SK-N-SH treated with all-trans-retinoic acid at 6 μM for 48 hours (cell line): ENCODE measurements at regions not wholly inside any gene's neighbourhood (a gene's known extent, or its start where the extent isn't known, plus 50 kb on each side); places are given as distances from the start of the nearest gene placed in this dataset.

Source experiments
- ATAC-seq: fragments of 200-7000 bp; cut with Tn5 transposase; 3 replicates; pipeline ENCODE4 v1.9.1; 2020; ENCODE audit warnings: mild to moderate bottlenecking, moderate library complexity
- ARNTL ChIP-seq: fragments of 450-650 bp; formaldehyde crosslinking; IDR thresholded peaks from 2 replicates; pipeline ENCODE4 v1.5.0; 2020; ENCODE audit warnings: low read depth, mild to moderate bottlenecking, moderate library complexity, borderline replicate concordance
- BACH2 ChIP-seq: fragments of 250-450 bp; sonication (Bioruptor Pico); IDR thresholded peaks from 2 replicates; pipeline ENCODE4 v1.9.0; 2021; ENCODE audit warnings: mild to moderate bottlenecking, borderline replicate concordance
- CSDC2 ChIP-seq: fragments of 250-450 bp; sonication (Bioruptor Pico); IDR thresholded peaks from 2 replicates; pipeline ENCODE4 v1.5.0; 2020; ENCODE audit warnings: mild to moderate bottlenecking, moderate library complexity
- ESRRG ChIP-seq: fragments of 250-450 bp; sonication (Bioruptor Pico); IDR thresholded peaks from 2 replicates; pipeline ENCODE4 v1.6.1; 2021; ENCODE audit warnings: mild to moderate bottlenecking
- GLIS3 ChIP-seq: fragments of 250-450 bp; sonication (Bioruptor Pico); IDR thresholded peaks from 2 replicates; pipeline ENCODE4 v1.5.0; 2020; ENCODE audit warnings: mild to moderate bottlenecking, moderate library complexity
- ISL1 ChIP-seq: fragments of 250-450 bp; sonication (Bioruptor Pico); IDR thresholded peaks from 2 replicates; pipeline ENCODE4 v2.1.2; 2022; ENCODE audit warnings: mild to moderate bottlenecking, moderate library complexity
- OSR1 ChIP-seq: fragments of 250-450 bp; sonication (Bioruptor Pico); IDR thresholded peaks from 2 replicates; pipeline ENCODE4 v1.8.0; 2022; ENCODE audit warnings: moderate library complexity, mild to moderate bottlenecking, inconsistent platforms
- PPARA ChIP-seq: fragments of 250-450 bp; sonication (Bioruptor Pico); IDR thresholded peaks from 2 replicates; pipeline ENCODE4 v1.5.0; 2020; ENCODE audit warnings: mild to moderate bottlenecking, borderline replicate concordance
- RARB ChIP-seq: fragments of 250-450 bp; sonication (Bioruptor Pico); IDR thresholded peaks from 2 replicates; pipeline ENCODE4 v1.8.0; 2021; ENCODE audit warnings: mild to moderate bottlenecking, moderate library complexity
- SNAI2 ChIP-seq: fragments of 250-450 bp; sonication (Bioruptor Pico); IDR thresholded peaks from 2 replicates; pipeline ENCODE4 v1.5.0; 2020; ENCODE audit warnings: mild to moderate bottlenecking, moderate library complexity
- ZC3H10 ChIP-seq: fragments of 250-450 bp; sonication (Bioruptor Pico); IDR thresholded peaks from 2 replicates; pipeline ENCODE4 v1.5.1; 2021; ENCODE audit warnings: mild to moderate bottlenecking, moderate library complexity
- ZFP3 ChIP-seq: fragments of 250-450 bp; sonication (Bioruptor Pico); IDR thresholded peaks from 2 replicates; pipeline ENCODE4 v1.5.0; 2020; ENCODE audit warnings: mild to moderate bottlenecking, moderate library complexity
- ZFP30 ChIP-seq: fragments of 450-650 bp; formaldehyde crosslinking; IDR thresholded peaks from 2 replicates; pipeline ENCODE4 v1.5.0; 2022; ENCODE audit warnings: mild to moderate bottlenecking, moderate library complexity
- ZNF70 ChIP-seq: fragments of 450-650 bp; formaldehyde crosslinking; IDR thresholded peaks from 2 replicates; pipeline ENCODE4 v1.5.0; 2020; ENCODE audit warnings: mild to moderate bottlenecking, moderate library complexity
- ZNF8 ChIP-seq: fragments of 450-650 bp; formaldehyde crosslinking; IDR thresholded peaks from 2 replicates; pipeline ENCODE4 v1.5.0; 2020; ENCODE audit warnings: mild to moderate bottlenecking, moderate library complexity
- TF ChIP-seq, protein P1 (sequence below): fragments of 250-450 bp; sonication (Bioruptor Pico); IDR thresholded peaks from 2 replicates; pipeline ENCODE4 v1.5.1; 2021; ENCODE audit warnings: mild to moderate bottlenecking, moderate library complexity
- TF ChIP-seq, protein P2 (sequence below): fragments of 250-450 bp; sonication (Bioruptor Pico); IDR thresholded peaks from 2 replicates; pipeline ENCODE4 v1.8.0; 2020; ENCODE audit warnings: mild to moderate bottlenecking, moderate library complexity, borderline replicate concordance
- TF ChIP-seq, protein P3 (sequence below): fragments of 250-450 bp; sonication (Bioruptor Pico); IDR thresholded peaks from 2 replicates; pipeline ENCODE4 v1.8.0; 2021; ENCODE audit warnings: low read depth, mild to moderate bottlenecking, moderate library complexity, borderline replicate concordance
- TF ChIP-seq, protein P4 (sequence below): fragments of 250-450 bp; sonication (Bioruptor Pico); IDR thresholded peaks from 2 replicates; pipeline ENCODE4 v1.5.1; 2020; ENCODE audit warnings: low read depth, mild to moderate bottlenecking, moderate library complexity
- TF ChIP-seq, protein P5 (sequence below): fragments of 250-450 bp; sonication (Bioruptor Pico); IDR thresholded peaks from 2 replicates; pipeline ENCODE4 v1.5.0; 2020; ENCODE audit warnings: mild to moderate bottlenecking, moderate library complexity

DNA sequence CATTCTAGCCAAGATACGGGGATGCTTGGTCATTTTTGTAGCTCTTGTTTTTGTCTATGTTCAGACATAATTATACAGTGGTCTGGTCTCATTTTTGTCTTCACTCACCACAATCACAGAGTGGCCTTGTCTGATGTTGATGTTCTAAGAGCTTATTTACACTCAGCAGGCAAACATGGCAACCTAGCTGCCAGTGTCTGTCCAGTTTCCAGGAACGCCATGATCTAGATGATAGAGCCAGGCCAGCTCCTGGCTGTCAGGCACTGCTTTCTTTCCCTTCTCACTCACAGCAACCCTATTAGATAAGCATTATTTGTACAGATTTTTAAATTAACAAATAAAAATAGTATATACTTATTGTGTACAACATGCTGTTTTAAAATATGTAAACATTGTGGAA, 98.6 kb upstream of the PHF14 start:
- TF ChIP-seq ZNF70, result no peak
- TF ChIP-seq PPARA (CRISPR knock-in tag), result no peak
- TF ChIP-seq GLIS3 (CRISPR knock-in tag), result no peak
- TF ChIP-seq, protein P1, sequence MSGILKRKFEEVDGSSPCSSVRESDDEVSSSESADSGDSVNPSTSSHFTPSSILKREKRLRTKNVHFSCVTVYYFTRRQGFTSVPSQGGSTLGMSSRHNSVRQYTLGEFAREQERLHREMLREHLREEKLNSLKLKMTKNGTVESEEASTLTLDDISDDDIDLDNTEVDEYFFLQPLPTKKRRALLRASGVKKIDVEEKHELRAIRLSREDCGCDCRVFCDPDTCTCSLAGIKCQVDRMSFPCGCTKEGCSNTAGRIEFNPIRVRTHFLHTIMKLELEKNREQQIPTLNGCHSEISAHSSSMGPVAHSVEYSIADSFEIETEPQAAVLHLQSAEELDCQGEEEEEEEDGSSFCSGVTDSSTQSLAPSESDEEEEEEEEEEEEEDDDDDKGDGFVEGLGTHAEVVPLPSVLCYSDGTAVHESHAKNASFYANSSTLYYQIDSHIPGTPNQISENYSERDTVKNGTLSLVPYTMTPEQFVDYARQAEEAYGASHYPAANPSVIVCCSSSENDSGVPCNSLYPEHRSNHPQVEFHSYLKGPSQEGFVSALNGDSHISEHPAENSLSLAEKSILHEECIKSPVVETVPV (CRISPR knock-in tag), result no peak
- TF ChIP-seq, protein P2, sequence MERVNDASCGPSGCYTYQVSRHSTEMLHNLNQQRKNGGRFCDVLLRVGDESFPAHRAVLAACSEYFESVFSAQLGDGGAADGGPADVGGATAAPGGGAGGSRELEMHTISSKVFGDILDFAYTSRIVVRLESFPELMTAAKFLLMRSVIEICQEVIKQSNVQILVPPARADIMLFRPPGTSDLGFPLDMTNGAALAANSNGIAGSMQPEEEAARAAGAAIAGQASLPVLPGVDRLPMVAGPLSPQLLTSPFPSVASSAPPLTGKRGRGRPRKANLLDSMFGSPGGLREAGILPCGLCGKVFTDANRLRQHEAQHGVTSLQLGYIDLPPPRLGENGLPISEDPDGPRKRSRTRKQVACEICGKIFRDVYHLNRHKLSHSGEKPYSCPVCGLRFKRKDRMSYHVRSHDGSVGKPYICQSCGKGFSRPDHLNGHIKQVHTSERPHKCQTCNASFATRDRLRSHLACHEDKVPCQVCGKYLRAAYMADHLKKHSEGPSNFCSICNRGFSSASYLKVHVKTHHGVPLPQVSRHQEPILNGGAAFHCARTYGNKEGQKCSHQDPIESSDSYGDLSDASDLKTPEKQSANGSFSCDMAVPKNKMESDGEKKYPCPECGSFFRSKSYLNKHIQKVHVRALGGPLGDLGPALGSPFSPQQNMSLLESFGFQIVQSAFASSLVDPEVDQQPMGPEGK (CRISPR knock-in tag), result no peak
- TF ChIP-seq ZFP30 (CRISPR knock-in tag), result no peak
- TF ChIP-seq ZC3H10 (CRISPR knock-in tag), result no peak
- no peak for TF ChIP-seq CSDC2 (CRISPR knock-in tag)
- no peak for TF ChIP-seq RARB (CRISPR knock-in tag)
- TF ChIP-seq ZFP3, result no peak
- no peak for TF ChIP-seq ESRRG (CRISPR knock-in tag)
- TF ChIP-seq BACH2, result no peak
- no peak for TF ChIP-seq SNAI2 (CRISPR knock-in tag)
- TF ChIP-seq, protein P3, sequence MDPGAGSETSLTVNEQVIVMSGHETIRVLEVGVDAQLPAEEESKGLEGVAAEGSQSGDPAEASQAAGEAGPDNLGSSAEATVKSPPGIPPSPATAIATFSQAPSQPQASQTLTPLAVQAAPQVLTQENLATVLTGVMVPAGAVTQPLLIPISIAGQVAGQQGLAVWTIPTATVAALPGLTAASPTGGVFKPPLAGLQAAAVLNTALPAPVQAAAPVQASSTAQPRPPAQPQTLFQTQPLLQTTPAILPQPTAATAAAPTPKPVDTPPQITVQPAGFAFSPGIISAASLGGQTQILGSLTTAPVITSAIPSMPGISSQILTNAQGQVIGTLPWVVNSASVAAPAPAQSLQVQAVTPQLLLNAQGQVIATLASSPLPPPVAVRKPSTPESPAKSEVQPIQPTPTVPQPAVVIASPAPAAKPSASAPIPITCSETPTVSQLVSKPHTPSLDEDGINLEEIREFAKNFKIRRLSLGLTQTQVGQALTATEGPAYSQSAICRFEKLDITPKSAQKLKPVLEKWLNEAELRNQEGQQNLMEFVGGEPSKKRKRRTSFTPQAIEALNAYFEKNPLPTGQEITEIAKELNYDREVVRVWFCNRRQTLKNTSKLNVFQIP, result no peak
- TF ChIP-seq ISL1 (CRISPR knock-in tag), result no peak
- no peak for TF ChIP-seq ZNF8 (CRISPR knock-in tag)
- TF ChIP-seq OSR1 (CRISPR knock-in tag), result no peak
- TF ChIP-seq, protein P4, sequence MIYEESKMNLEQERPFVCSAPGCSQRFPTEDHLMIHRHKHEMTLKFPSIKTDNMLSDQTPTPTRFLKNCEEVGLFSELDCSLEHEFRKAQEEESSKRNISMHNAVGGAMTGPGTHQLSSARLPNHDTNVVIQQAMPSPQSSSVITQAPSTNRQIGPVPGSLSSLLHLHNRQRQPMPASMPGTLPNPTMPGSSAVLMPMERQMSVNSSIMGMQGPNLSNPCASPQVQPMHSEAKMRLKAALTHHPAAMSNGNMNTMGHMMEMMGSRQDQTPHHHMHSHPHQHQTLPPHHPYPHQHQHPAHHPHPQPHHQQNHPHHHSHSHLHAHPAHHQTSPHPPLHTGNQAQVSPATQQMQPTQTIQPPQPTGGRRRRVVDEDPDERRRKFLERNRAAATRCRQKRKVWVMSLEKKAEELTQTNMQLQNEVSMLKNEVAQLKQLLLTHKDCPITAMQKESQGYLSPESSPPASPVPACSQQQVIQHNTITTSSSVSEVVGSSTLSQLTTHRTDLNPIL (CRISPR knock-in tag), result no peak
- TF ChIP-seq ARNTL (CRISPR knock-in tag), result no peak
- TF ChIP-seq, protein P5, sequence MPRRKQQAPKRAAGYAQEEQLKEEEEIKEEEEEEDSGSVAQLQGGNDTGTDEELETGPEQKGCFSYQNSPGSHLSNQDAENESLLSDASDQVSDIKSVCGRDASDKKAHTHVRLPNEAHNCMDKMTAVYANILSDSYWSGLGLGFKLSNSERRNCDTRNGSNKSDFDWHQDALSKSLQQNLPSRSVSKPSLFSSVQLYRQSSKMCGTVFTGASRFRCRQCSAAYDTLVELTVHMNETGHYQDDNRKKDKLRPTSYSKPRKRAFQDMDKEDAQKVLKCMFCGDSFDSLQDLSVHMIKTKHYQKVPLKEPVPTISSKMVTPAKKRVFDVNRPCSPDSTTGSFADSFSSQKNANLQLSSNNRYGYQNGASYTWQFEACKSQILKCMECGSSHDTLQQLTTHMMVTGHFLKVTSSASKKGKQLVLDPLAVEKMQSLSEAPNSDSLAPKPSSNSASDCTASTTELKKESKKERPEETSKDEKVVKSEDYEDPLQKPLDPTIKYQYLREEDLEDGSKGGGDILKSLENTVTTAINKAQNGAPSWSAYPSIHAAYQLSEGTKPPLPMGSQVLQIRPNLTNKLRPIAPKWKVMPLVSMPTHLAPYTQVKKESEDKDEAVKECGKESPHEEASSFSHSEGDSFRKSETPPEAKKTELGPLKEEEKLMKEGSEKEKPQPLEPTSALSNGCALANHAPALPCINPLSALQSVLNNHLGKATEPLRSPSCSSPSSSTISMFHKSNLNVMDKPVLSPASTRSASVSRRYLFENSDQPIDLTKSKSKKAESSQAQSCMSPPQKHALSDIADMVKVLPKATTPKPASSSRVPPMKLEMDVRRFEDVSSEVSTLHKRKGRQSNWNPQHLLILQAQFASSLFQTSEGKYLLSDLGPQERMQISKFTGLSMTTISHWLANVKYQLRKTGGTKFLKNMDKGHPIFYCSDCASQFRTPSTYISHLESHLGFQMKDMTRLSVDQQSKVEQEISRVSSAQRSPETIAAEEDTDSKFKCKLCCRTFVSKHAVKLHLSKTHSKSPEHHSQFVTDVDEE, result no peak
- TF ChIP-seq, all 23 proteins: peak for 0
- no peak for ATAC-seq

DNA sequence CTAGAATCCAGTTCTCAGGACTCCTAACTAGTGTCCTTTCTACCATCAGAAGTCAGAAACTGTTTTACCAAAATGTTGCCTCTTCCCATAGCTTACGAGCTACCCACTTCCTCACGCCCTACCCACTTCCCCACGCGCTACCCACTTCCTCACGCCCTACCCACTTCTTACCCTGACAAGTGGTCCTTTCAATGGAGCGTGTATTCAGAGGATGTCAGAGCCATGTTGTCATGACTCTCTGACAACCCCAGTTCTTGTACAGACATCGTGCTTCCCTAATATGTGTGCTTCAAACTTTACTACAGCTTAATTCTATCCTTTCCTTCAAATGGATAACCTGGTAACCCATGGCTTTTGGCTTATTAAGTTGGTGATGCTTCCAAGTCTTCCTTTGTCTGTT, 84.8 kb upstream of the PHF14 start:
- TF ChIP-seq BACH2 (no peak), GLIS3 (CRISPR knock-in tag) (no peak), ISL1 (CRISPR knock-in tag) (no peak), RARB (CRISPR knock-in tag) (no peak)
- TF ChIP-seq, protein P3, result no peak
- TF ChIP-seq, protein P4 (CRISPR knock-in tag), result no peak
- TF ChIP-seq, protein P1 (CRISPR knock-in tag), result no peak
- no peak for ATAC-seq
